ENCODE measurements at regions not wholly inside any gene's neighbourhood (a gene's known extent, or its start where the extent isn't known, plus 50 kb on each side); places are given as distances from the start of the nearest gene placed in this dataset.
"Not testable (repeated sequence)": the region's sequence is repeated elsewhere in the genome, so short reads cannot be mapped to it uniquely, and the experiment has no call there.

- DNase-seq (ENCODE audit: low read depth in 1 of 2, low spot score in 1 of 2): no peak
Observed at GRCh38 chrX:121169099-121170035, 122.0 kb downstream of the GLUD2 start.

- no peak for DNase-seq (ENCODE audit: low read depth in 1 of 2, low spot score in 1 of 2)
Observed at GRCh38 chrX:121172703-121173102, 125.3 kb downstream of the GLUD2 start.

- DNase-seq (ENCODE audit: low read depth in 1 of 2, low spot score in 1 of 2): no peak
Observed at GRCh38 chrX:121179972-121180371, 132.6 kb downstream of the GLUD2 start.

GRCh38 chrX:121191779-121192178, 144.4 kb downstream of the GLUD2 start:
- no peak for DNase-seq (ENCODE audit: low read depth in 1 of 2, low spot score in 1 of 2)

GRCh38 chrX:121195719-121196118, 148.3 kb downstream of the GLUD2 start:
- DNase-seq (ENCODE audit: low read depth in 1 of 2, low spot score in 1 of 2): no peak

GRCh38 chrX:121196872-121197444, 149.5 kb downstream of the GLUD2 start:
- DNase-seq (ENCODE audit: low read depth in 1 of 2, low spot score in 1 of 2): not testable (repeated sequence)

GRCh38 chrX:121208563-121208962, 161.2 kb downstream of the GLUD2 start:
- no peak for DNase-seq (ENCODE audit: low read depth in 1 of 2, low spot score in 1 of 2)

- no peak for DNase-seq (ENCODE audit: low read depth in 1 of 2, low spot score in 1 of 2)
Observed at GRCh38 chrX:121216641-121217374, 169.4 kb downstream of the GLUD2 start.

- no peak for DNase-seq (ENCODE audit: low read depth in 1 of 2, low spot score in 1 of 2)
Observed at GRCh38 chrX:121221322-121221977, 174.0 kb downstream of the GLUD2 start.

- no peak for DNase-seq (ENCODE audit: low read depth in 1 of 2, low spot score in 1 of 2)
Observed at GRCh38 chrX:121227888-121228287, 180.5 kb downstream of the GLUD2 start.

- no peak for DNase-seq (ENCODE audit: low read depth in 1 of 2, low spot score in 1 of 2)
Observed at GRCh38 chrX:121231566-121232358, 184.4 kb downstream of the GLUD2 start.

- DNase-seq (ENCODE audit: low read depth in 1 of 2, low spot score in 1 of 2): no peak
Observed at GRCh38 chrX:121236040-121236439, 188.6 kb downstream of the GLUD2 start.

GRCh38 chrX:121238093-121238492, 190.7 kb downstream of the GLUD2 start:
- DNase-seq (ENCODE audit: low read depth in 1 of 2, low spot score in 1 of 2): no peak

GRCh38 chrX:121244511-121244910, 197.1 kb downstream of the GLUD2 start:
- DNase-seq (ENCODE audit: low read depth in 1 of 2, low spot score in 1 of 2): no peak

GRCh38 chrX:121245763-121246162, 198.4 kb downstream of the GLUD2 start:
- no peak for DNase-seq (ENCODE audit: low read depth in 1 of 2, low spot score in 1 of 2)

GRCh38 chrX:121254336-121254735, 206.9 kb downstream of the GLUD2 start:
- DNase-seq (ENCODE audit: low read depth in 1 of 2, low spot score in 1 of 2): no peak

- no peak for DNase-seq (ENCODE audit: low read depth in 1 of 2, low spot score in 1 of 2)
Observed at GRCh38 chrX:121256647-121257046, 209.2 kb downstream of the GLUD2 start.

- DNase-seq (ENCODE audit: low read depth in 1 of 2, low spot score in 1 of 2): no peak
Observed at GRCh38 chrX:121258545-121258944, 211.1 kb downstream of the GLUD2 start.

- DNase-seq (ENCODE audit: low read depth in 1 of 2, low spot score in 1 of 2): no peak
Observed at GRCh38 chrX:121259170-121259569, 211.8 kb downstream of the GLUD2 start.

- DNase-seq (ENCODE audit: low read depth in 1 of 2, low spot score in 1 of 2): no peak
Observed at GRCh38 chrX:121260596-121261240, 213.3 kb downstream of the GLUD2 start.
